ENCODE measurements at regions not wholly inside any gene's neighbourhood (a gene's known extent, or its start where the extent isn't known, plus 50 kb on each side); places are given as distances from the start of the nearest gene placed in this dataset.
A peak's percentile ranks its signal among the peaks of the same experiment; 100 is the strongest.

GRCh38 chr20:53837126-53837826, 233.1 kb downstream of the BCAS1 start:
- DNase-seq (ENCODE audit: low read depth): no peak

GRCh38 chr20:53834749-53835148, 235.6 kb downstream of the BCAS1 start:
- no peak for DNase-seq (ENCODE audit: low read depth)

GRCh38 chr20:53834062-53834442, 236.3 kb downstream of the BCAS1 start:
- DNase-seq (ENCODE audit: low read depth): no peak

- no peak for DNase-seq (ENCODE audit: low read depth)
These were observed 236.9 kb downstream of the BCAS1 start for GRCh38 chr20:53833333-53834061.

GRCh38 chr20:53832499-53832898, 237.9 kb downstream of the BCAS1 start:
- no peak for DNase-seq (ENCODE audit: low read depth)

GRCh38 chr20:53831812-53832211, 238.2 kb upstream of the ZNF217 start:
- DNase-seq (ENCODE audit: low read depth): no peak

GRCh38 chr20:53831228-53831627, 237.6 kb upstream of the ZNF217 start:
- no peak for DNase-seq (ENCODE audit: low read depth)

- DNase-seq (ENCODE audit: low read depth): peak; percentile 69
These were observed 236.3 kb upstream of the ZNF217 start for GRCh38 chr20:53829724-53830521.

GRCh38 chr20:53829255-53829723, 235.7 kb upstream of the ZNF217 start:
- DNase-seq (ENCODE audit: low read depth): peak; percentile 97

GRCh38 chr20:53828682-53829254, 235.1 kb upstream of the ZNF217 start:
- peak; percentile 91 for DNase-seq (ENCODE audit: low read depth)

- peak; percentile 97 for DNase-seq (ENCODE audit: low read depth)
These were observed 234.5 kb upstream of the ZNF217 start for GRCh38 chr20:53828088-53828681.

GRCh38 chr20:53827292-53828087, 233.9 kb upstream of the ZNF217 start:
- DNase-seq (ENCODE audit: low read depth): no peak

- no peak for DNase-seq (ENCODE audit: low read depth)
These were observed 233.1 kb upstream of the ZNF217 start for GRCh38 chr20:53826597-53827291.

GRCh38 chr20:53826090-53826489, 232.5 kb upstream of the ZNF217 start:
- no peak for DNase-seq (ENCODE audit: low read depth)

GRCh38 chr20:53825282-53825681, 231.6 kb upstream of the ZNF217 start:
- DNase-seq (ENCODE audit: low read depth): no peak

GRCh38 chr20:53824779-53825178, 231.1 kb upstream of the ZNF217 start:
- no peak for DNase-seq (ENCODE audit: low read depth)

GRCh38 chr20:53823121-53823764, 229.6 kb upstream of the ZNF217 start:
- no peak for DNase-seq (ENCODE audit: low read depth)

GRCh38 chr20:53822534-53822933, 228.9 kb upstream of the ZNF217 start:
- DNase-seq (ENCODE audit: low read depth): no peak

GRCh38 chr20:53819973-53820451, 226.4 kb upstream of the ZNF217 start:
- DNase-seq (ENCODE audit: low read depth): no peak
